GM19455 (cell line): ENCODE measurements at regions not wholly inside any gene's neighbourhood (a gene's known extent, or its start where the extent isn't known, plus 50 kb on each side); places are given as distances from the start of the nearest gene placed in this dataset.
A peak's percentile ranks its signal among the peaks of the same experiment; 100 is the strongest.
"Not testable (repeated sequence)": the region's sequence is repeated elsewhere in the genome, so short reads cannot be mapped to it uniquely, and the experiment has no call there.

Source experiments
- ATAC-seq: cut with Tn5 transposase; IDR thresholded peaks from one replicate; pipeline ENCODE4 v1.9.1; 2021; ENCODE audit not compliant: unreplicated experiment

GRCh38 chr4:159030297-159030696 lies 72.6 kb upstream of the RAPGEF2 start:
- not testable (repeated sequence) for ATAC-seq

- peak; percentile 59 for ATAC-seq
Measured at GRCh38 chr4:159035570-159035969, 67.3 kb upstream of the RAPGEF2 start.

GRCh38 chr4:159038536-159038935 lies 64.3 kb upstream of the RAPGEF2 start:
- no peak for ATAC-seq

- ATAC-seq, result no peak
Measured at GRCh38 chr4:159041054-159042034, 61.5 kb upstream of the RAPGEF2 start.

GRCh38 chr4:159042097-159042605 lies 60.7 kb upstream of the RAPGEF2 start:
- ATAC-seq, result no peak

- no peak for ATAC-seq
Measured at GRCh38 chr4:159042868-159043267, 60.0 kb upstream of the RAPGEF2 start.

GRCh38 chr4:159043861-159044260 lies 59.0 kb upstream of the RAPGEF2 start:
- no peak for ATAC-seq

- no peak for ATAC-seq
Measured at GRCh38 chr4:159045321-159045720, 57.6 kb upstream of the RAPGEF2 start.

GRCh38 chr4:159046683-159047082 lies 56.2 kb upstream of the RAPGEF2 start:
- ATAC-seq, result no peak

GRCh38 chr4:159047478-159048165 lies 55.3 kb upstream of the RAPGEF2 start:
- no peak for ATAC-seq

- ATAC-seq, result no peak
Measured at GRCh38 chr4:159048166-159048886, 54.6 kb upstream of the RAPGEF2 start.

GRCh38 chr4:159049780-159050375 lies 53.0 kb upstream of the RAPGEF2 start:
- no peak for ATAC-seq

GRCh38 chr4:159051245-159052071 lies 51.4 kb upstream of the RAPGEF2 start:
- peak; percentile 90 for ATAC-seq

GRCh38 chr4:159052315-159052714 lies 50.6 kb upstream of the RAPGEF2 start:
- peak; percentile 41 for ATAC-seq
